GM10266 (cell line): ENCODE measurements at regions not wholly inside any gene's neighbourhood (a gene's known extent, or its start where the extent isn't known, plus 50 kb on each side); places are given as distances from the start of the nearest gene placed in this dataset.

Experiments used
- DNase-seq: peaks from one replicate; pipeline ENCODE4 v3.0.0; 2012; ENCODE audit errors: extremely low spot score
- CTCF ChIP-seq: IDR thresholded peaks from 2 replicates; pipeline ENCODE4 v1.5.1; 2012; ENCODE audit warnings: mild to moderate bottlenecking, low read depth; ENCODE audit not compliant: control insufficient read depth, insufficient read depth; ENCODE audit errors: missing control alignments

- no peak for TF ChIP-seq CTCF
- DNase-seq: no peak
These were observed 139.8 kb upstream of the XPO1 start for GRCh38 chr2:61677942-61678341.

- no peak for DNase-seq
- TF ChIP-seq CTCF: no peak
These were observed 139.2 kb upstream of the XPO1 start for GRCh38 chr2:61677306-61677705.

- TF ChIP-seq CTCF: no peak
- no peak for DNase-seq
These were observed 137.0 kb upstream of the XPO1 start for GRCh38 chr2:61675204-61675603.

- DNase-seq: no peak
These were observed 133.6 kb upstream of the XPO1 start for GRCh38 chr2:61671561-61672315.

GRCh38 chr2:61670591-61671501, 132.7 kb upstream of the XPO1 start:
- peak; percentile 21 for DNase-seq
- no peak for TF ChIP-seq CTCF

More at GRCh38 chr2:61671561-61672315, 133.6 kb upstream of the XPO1 start:
- TF ChIP-seq CTCF: no peak

- no peak for TF ChIP-seq CTCF
- no peak for DNase-seq
These were observed 126.0 kb upstream of the XPO1 start for GRCh38 chr2:61664190-61664589.

- TF ChIP-seq CTCF: no peak
- no peak for DNase-seq
These were observed 124.8 kb upstream of the XPO1 start for GRCh38 chr2:61662990-61663389.
